Keratinocyte (primary cell): ENCODE measurements at regions not wholly inside any gene's neighbourhood (a gene's known extent, or its start where the extent isn't known, plus 50 kb on each side); places are given as distances from the start of the nearest gene placed in this dataset.

Experiments
- EZH2 ChIP-seq: IDR thresholded peaks from one replicate; pipeline ENCODE4 v1.6.1; 2012; ENCODE audit warnings: inconsistent platforms, mild to moderate bottlenecking, low read length, moderate library complexity
- TF ChIP-seq, protein P1 (sequence below), 3 experiments: IDR thresholded peaks in 1 of 3; conservative IDR thresholded peaks in 1 of 3; optimal IDR thresholded peaks in 1 of 3; 2 replicates in 2 of 3; 3 replicates in 1 of 3; pipeline versions ENCODE3 to v1.5.1; 2011; ENCODE audit warnings: low read length in 3 of 3, mild to moderate bottlenecking in 3 of 3, moderate library complexity in 2 of 3, control low read depth in 1 of 3, inconsistent platforms in 1 of 3; ENCODE audit not compliant: insufficient read depth in 2 of 3; ENCODE audit errors: extremely low read depth in 1 of 3

DNA sequence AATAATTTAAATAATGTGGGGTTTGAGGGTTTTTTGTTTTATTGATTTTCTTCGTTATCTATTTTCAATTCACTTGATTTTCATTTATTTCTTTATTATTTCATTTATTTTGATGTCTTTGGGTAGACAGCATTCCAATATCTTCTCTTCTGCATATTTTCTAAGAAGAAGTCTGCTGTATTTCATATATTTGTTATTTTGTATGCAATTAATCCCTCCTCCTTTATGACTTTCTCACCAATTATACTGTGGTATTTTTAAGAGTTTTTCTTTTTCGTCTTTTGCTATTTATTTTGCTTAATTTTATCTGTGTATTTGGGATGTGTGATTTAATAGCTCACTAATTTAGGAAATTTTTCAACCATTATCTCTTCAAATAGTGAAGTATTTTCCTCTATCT is 1444.4 kb upstream of the MIR17HG start:
- TF ChIP-seq, protein P1, sequence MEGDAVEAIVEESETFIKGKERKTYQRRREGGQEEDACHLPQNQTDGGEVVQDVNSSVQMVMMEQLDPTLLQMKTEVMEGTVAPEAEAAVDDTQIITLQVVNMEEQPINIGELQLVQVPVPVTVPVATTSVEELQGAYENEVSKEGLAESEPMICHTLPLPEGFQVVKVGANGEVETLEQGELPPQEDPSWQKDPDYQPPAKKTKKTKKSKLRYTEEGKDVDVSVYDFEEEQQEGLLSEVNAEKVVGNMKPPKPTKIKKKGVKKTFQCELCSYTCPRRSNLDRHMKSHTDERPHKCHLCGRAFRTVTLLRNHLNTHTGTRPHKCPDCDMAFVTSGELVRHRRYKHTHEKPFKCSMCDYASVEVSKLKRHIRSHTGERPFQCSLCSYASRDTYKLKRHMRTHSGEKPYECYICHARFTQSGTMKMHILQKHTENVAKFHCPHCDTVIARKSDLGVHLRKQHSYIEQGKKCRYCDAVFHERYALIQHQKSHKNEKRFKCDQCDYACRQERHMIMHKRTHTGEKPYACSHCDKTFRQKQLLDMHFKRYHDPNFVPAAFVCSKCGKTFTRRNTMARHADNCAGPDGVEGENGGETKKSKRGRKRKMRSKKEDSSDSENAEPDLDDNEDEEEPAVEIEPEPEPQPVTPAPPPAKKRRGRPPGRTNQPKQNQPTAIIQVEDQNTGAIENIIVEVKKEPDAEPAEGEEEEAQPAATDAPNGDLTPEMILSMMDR (optimal IDR thresholded peaks at IDR 0.05 in 1 of 3, IDR thresholded peaks at IDR 0.05 in 1 of 3, conservative IDR thresholded peaks at IDR 0.05 in 1 of 3; ENCODE audit: extremely low read depth in 1 of 3, insufficient read depth in 2 of 3, low read length in 3 of 3), result no peak
- TF ChIP-seq EZH2, result no peak
